HepG2 (cell line): ENCODE measurements at regions not wholly inside any gene's neighbourhood (a gene's known extent, or its start where the extent isn't known, plus 50 kb on each side); places are given as distances from the start of the nearest gene placed in this dataset.
A peak's percentile ranks its signal among the peaks of the same experiment; 100 is the strongest.

Source experiments
- ATAC-seq: fragments of 200-7000 bp; cut with Tn5 transposase; 3 replicates; pipeline ENCODE4 v1.9.1; 2020; ENCODE audit warnings: mild to moderate bottlenecking, moderate library complexity
- BruUV-seq: library from RNA; stranded (reverse); fragments of 400-500 nt; replicated peaks from 2 replicates; lab custom pipeline; 2021; lab: Mats Ljungman, UMichigan
- CTCF ChIA-PET: fragments of 300-600 bp; formaldehyde crosslinking; extraction: SDS; loops from one replicate; lab custom pipeline; 2021; ENCODE audit warnings: low total read pairs, inconsistent platforms, low intra/inter-chr PET ratio; lab: Yijun Ruan, JAX
- POLR2A ChIA-PET: fragments of 350-600 bp; sonication (Branson Sonifier 250); formaldehyde crosslinking; loops from one replicate; lab custom pipeline; 2020; ENCODE audit warnings: antibody characterized with exemption, inconsistent platforms; lab: Yijun Ruan, JAX
- DNase-seq: peaks from one replicate; pipeline ENCODE4 v3.0.0-alpha.2; 2015; ENCODE audit warnings: low spot score
- FAIRE-seq: peaks from 3 replicates; lab custom pipeline; 2011; peaks lifted over from hg19 to GRCh38; lab: Jason Lieb, UNC
- H2AFZ ChIP-seq: one replicate; pipeline ENCODE4 v1.6.1; 2011; ENCODE audit warnings: low read length, inconsistent platforms
- H3K27ac ChIP-seq: fragments of 300-600 bp; 3 replicates; pipeline ENCODE4 v1.8.0; 2011; ENCODE audit warnings: mixed run types, mild to moderate bottlenecking, mixed read lengths, low read length, inconsistent platforms; ENCODE audit not compliant: insufficient read depth; ENCODE audit errors: extremely low read length
- H3K27me3 ChIP-seq, 2 experiments: fragments of 200-600 bp in 1 of 2; 2 replicates in 1 of 2; 3 replicates in 1 of 2; pipeline versions ENCODE4 v1.6.0 to v1.8.0; 2011; ENCODE audit warnings: low read length in 2 of 2, mild to moderate bottlenecking in 2 of 2, moderate library complexity in 2 of 2, inconsistent platforms in 1 of 2; ENCODE audit not compliant: insufficient read depth in 2 of 2, control insufficient read depth in 1 of 2
- H3K36me3 ChIP-seq, 2 experiments: fragments of 200-600 bp in 1 of 2; replicated peaks in 1 of 2; 2 replicates in 1 of 2; 3 replicates in 1 of 2; pipeline versions ENCODE4 v1.5.1 to v1.8.0; 2011; ENCODE audit warnings: low read length in 2 of 2, inconsistent platforms in 1 of 2; ENCODE audit not compliant: insufficient read depth in 2 of 2, control insufficient read depth in 1 of 2
- H3K4me1 ChIP-seq: 2 replicates; pipeline ENCODE4 v1.5.1; 2012; ENCODE audit warnings: low read length, inconsistent platforms; ENCODE audit not compliant: insufficient read depth
- H3K4me2 ChIP-seq: 2 replicates; pipeline ENCODE4 v1.6.0; 2011; ENCODE audit warnings: low read depth, low read length, inconsistent platforms
- H3K4me3 ChIP-seq, 3 experiments: fragments of 200-600 bp in 1 of 3; sonication (generic), shearing (Covaris generic) in 1 of 3; replicated peaks in 1 of 3; 2 replicates each; pipeline ENCODE4 v1.5.1; 2011 to 2016; ENCODE audit warnings: low read length in 3 of 3, inconsistent platforms in 2 of 3, low read depth in 2 of 3, mild to moderate bottlenecking in 2 of 3, control low read depth in 1 of 3, mixed read lengths in 1 of 3; ENCODE audit not compliant: insufficient read depth in 1 of 3
- H3K79me2 ChIP-seq: one replicate; pipeline ENCODE4 v1.6.1; 2011; ENCODE audit warnings: low read length, inconsistent platforms; ENCODE audit not compliant: insufficient read depth
- H3K9ac ChIP-seq: 2 replicates; pipeline ENCODE4 v1.6.0; 2011; ENCODE audit warnings: mild to moderate bottlenecking, low read depth, low read length, inconsistent platforms; ENCODE audit not compliant: insufficient read depth
- H3K9me3 ChIP-seq: 2 replicates; pipeline ENCODE4 v1.5.1; 2012; ENCODE audit warnings: mild to moderate bottlenecking, low read length
- H4K20me1 ChIP-seq: 2 replicates; pipeline ENCODE4 v1.6.0; 2011; ENCODE audit warnings: inconsistent platforms, mild to moderate bottlenecking, low read length, moderate library complexity; ENCODE audit not compliant: insufficient read depth
- ARID5B ChIP-seq: IDR thresholded peaks from 2 replicates; pipeline ENCODE4 v1.4.0; 2020; ENCODE audit warnings: mild to moderate bottlenecking, missing genetic modification reagents
- MATR3 ChIP-seq: sonication (generic); formaldehyde crosslinking; IDR thresholded peaks from 2 replicates; pipeline ENCODE4 v1.4.0; 2020; ENCODE audit warnings: missing genetic modification reagents
- NONO ChIP-seq, 2 experiments: fragments of 450-650 bp in 1 of 2; sonication (generic) in 1 of 2; formaldehyde crosslinking in 1 of 2; IDR thresholded peaks in 1 of 2; conservative IDR thresholded peaks in 1 of 2; 2 replicates each; pipeline versions ENCODE4 v1.6.1 to v1.8.0; 2017 to 2022; ENCODE audit warnings: mild to moderate bottlenecking in 1 of 2, missing genetic modification reagents in 1 of 2, moderate library complexity in 1 of 2
- RBM22 ChIP-seq: fragments of 200-400 bp; formaldehyde crosslinking; optimal IDR thresholded peaks from 2 replicates; pipeline ENCODE3; 2017; ENCODE audit warnings: mild to moderate bottlenecking, low read length, moderate library complexity
- ZBTB38 ChIP-seq: sonication (generic); formaldehyde crosslinking; IDR thresholded peaks from 2 replicates; pipeline ENCODE4 v1.5.1; 2020; ENCODE audit warnings: mild to moderate bottlenecking, missing genetic modification reagents
- ZNF329 ChIP-seq: sonication (generic); formaldehyde crosslinking; IDR thresholded peaks from 2 replicates; pipeline ENCODE4 v1.9.0; 2021; ENCODE audit warnings: low read depth, mild to moderate bottlenecking, missing genetic modification reagents
- ZNF652 ChIP-seq: IDR thresholded peaks from 2 replicates; pipeline ENCODE4 v1.6.1; 2016; ENCODE audit warnings: low read depth, borderline replicate concordance
- WGBS: methylation state at CpG from one replicate; pipeline ENCODE4 v1.1.6; 2017; ENCODE audit warnings: low lambda C conversion rate; 5-methylcytosine and 5-hydroxymethylcytosine counted together
- in situ Hi-C: cut with HindIII; loops from 2 replicates; pipeline ENCODE4 v1.10.0; 2017; ENCODE audit warnings: low pct_unique_long_range_greater_than_20kb; ENCODE audit not compliant: extremely low pct_ligation_motif_present
- intact Hi-C: fragments of 100-400 bp; cut with micrococcal nuclease; formaldehyde crosslinking; loops from one replicate; pipeline ENCODE4 v1.10.0; 2022; ENCODE audit not compliant: unreplicated experiment
- TF ChIP-seq, protein P1 (sequence below): sonication (generic); formaldehyde crosslinking; IDR thresholded peaks from 2 replicates; pipeline ENCODE4 v1.5.0; 2020; ENCODE audit warnings: mild to moderate bottlenecking, missing genetic modification reagents, borderline replicate concordance

- Histone ChIP-seq H3K9me3 (no peaks in the 10 kb centered on the region), H3K79me2 (no peaks in the 10 kb centered on the region), H3K4me2 (peak overlapping the region; percentile 89), H3K27ac (no peak overlapping the region), H3K36me3 (no peaks in the 10 kb centered on the region), H3K27me3 (peaks cover 2 to 26% of the 10 kb centered on the region in 2 experiments; a peak in 4 of 5 replicates), H3K4me3 (peak overlapping the region in 1 of 3 experiments; percentile 65; a peak in 1 of 6 replicates), H2AFZ (no peak overlapping the region), H3K4me1 (peaks cover 58% of the 10 kb centered on the region), H3K9ac (no peak overlapping the region), H4K20me1 (no peaks in the 10 kb centered on the region)
- FAIRE-seq, result no peak
- no peak for ATAC-seq
- no peak for DNase-seq
- intact Hi-C loops (loop anchor here (5.0 to 10.0 kb wide), 2 partner anchors 744 to 1226 kb away; no protein-coding TSS in a partner anchor), in situ Hi-C loops (no loop called here)
- CTCF ChIA-PET, result interaction anchor here (2.1 to 2.3 kb wide), 2 partner anchors 32 to 443 kb away, joined by 9 read pairs; no protein-coding TSS in a partner anchor
- no TSS peak for BruUV-seq
- POLR2A ChIA-PET, result interaction anchor here (1.9 kb wide), 1 partner anchor 25 kb away, joined by 19 read pairs; no protein-coding TSS in a partner anchor
- WGBS, result 62% methylated on average over 10 of the region's 14 CpGs
- TF ChIP-seq ZNF652 (no peak), ZNF329 (CRISPR knock-in tag) (no peak), MATR3 (no peak), NONO (IDR thresholded peaks at IDR 0.05) (no peak), NONO (CRISPR knock-in tag; conservative IDR thresholded peaks at IDR 0.05) (no peak), ARID5B (CRISPR knock-in tag) (no peak), ZBTB38 (CRISPR knock-in tag) (peak; percentile 69; the same call in 1 of the 2 replicates), RBM22 (no peak)
- TF ChIP-seq, protein P1, sequence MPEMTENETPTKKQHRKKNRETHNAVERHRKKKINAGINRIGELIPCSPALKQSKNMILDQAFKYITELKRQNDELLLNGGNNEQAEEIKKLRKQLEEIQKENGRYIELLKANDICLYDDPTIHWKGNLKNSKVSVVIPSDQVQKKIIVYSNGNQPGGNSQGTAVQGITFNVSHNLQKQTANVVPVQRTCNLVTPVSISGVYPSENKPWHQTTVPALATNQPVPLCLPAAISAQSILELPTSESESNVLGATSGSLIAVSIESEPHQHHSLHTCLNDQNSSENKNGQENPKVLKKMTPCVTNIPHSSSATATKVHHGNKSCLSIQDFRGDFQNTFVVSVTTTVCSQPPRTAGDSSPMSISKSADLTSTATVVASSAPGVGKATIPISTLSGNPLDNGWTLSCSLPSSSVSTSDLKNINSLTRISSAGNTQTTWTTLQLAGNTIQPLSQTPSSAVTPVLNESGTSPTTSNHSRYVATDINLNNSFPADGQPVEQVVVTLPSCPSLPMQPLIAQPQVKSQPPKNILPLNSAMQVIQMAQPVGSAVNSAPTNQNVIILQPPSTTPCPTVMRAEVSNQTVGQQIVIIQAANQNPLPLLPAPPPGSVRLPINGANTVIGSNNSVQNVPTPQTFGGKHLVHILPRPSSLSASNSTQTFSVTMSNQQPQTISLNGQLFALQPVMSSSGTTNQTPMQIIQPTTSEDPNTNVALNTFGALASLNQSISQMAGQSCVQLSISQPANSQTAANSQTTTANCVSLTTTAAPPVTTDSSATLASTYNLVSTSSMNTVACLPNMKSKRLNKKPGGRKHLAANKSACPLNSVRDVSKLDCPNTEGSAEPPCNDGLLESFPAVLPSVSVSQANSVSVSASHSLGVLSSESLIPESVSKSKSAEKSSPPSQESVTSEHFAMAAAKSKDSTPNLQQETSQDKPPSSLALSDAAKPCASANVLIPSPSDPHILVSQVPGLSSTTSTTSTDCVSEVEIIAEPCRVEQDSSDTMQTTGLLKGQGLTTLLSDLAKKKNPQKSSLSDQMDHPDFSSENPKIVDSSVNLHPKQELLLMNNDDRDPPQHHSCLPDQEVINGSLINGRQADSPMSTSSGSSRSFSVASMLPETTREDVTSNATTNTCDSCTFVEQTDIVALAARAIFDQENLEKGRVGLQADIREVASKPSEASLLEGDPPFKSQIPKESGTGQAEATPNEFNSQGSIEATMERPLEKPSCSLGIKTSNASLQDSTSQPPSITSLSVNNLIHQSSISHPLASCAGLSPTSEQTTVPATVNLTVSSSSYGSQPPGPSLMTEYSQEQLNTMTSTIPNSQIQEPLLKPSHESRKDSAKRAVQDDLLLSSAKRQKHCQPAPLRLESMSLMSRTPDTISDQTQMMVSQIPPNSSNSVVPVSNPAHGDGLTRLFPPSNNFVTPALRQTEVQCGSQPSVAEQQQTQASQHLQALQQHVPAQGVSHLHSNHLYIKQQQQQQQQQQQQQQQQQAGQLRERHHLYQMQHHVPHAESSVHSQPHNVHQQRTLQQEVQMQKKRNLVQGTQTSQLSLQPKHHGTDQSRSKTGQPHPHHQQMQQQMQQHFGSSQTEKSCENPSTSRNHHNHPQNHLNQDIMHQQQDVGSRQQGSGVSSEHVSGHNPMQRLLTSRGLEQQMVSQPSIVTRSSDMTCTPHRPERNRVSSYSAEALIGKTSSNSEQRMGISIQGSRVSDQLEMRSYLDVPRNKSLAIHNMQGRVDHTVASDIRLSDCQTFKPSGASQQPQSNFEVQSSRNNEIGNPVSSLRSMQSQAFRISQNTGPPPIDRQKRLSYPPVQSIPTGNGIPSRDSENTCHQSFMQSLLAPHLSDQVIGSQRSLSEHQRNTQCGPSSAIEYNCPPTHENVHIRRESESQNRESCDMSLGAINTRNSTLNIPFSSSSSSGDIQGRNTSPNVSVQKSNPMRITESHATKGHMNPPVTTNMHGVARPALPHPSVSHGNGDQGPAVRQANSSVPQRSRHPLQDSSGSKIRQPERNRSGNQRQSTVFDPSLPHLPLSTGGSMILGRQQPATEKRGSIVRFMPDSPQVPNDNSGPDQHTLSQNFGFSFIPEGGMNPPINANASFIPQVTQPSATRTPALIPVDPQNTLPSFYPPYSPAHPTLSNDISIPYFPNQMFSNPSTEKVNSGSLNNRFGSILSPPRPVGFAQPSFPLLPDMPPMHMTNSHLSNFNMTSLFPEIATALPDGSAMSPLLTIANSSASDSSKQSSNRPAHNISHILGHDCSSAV, result peak; percentile 13; the same call in 1 of the 2 replicates
- TF ChIP-seq, all 625 proteins: peak for 2
These were observed 72.4 kb downstream of the TEX51 start for GRCh38 chr2:126971162-126971480.
